ENCODE measurements at regions not wholly inside any gene's neighbourhood (a gene's known extent, or its start where the extent isn't known, plus 50 kb on each side); places are given as distances from the start of the nearest gene placed in this dataset.

GRCh38 chr2:215771241-215771640 lies 242.1 kb downstream of the MREG start:
- Histone ChIP-seq H3K9ac (ENCODE audit: low read depth in 1 of 2, low read length in 2 of 2) (no peak overlapping the region), H3K27ac (ENCODE audit: low read depth in 1 of 2, low read length in 2 of 2) (no peak overlapping the region), H3K4me1 (ENCODE audit: control insufficient read depth in 4 of 4, insufficient read depth in 4 of 4, low read length in 3 of 4) (no peaks in the 10 kb centered on the region), H3K27me3 (ENCODE audit: control insufficient read depth in 4 of 4, insufficient read depth in 4 of 4, low read length in 3 of 4) (no peaks in the 10 kb centered on the region), H3K36me3 (ENCODE audit: control insufficient read depth in 4 of 4, insufficient read depth in 3 of 4, low read depth in 1 of 4, low read length in 3 of 4) (no peaks in the 10 kb centered on the region), H3K4me3 (ENCODE audit: low read depth in 1 of 3, low read length in 3 of 3) (no peak overlapping the region), H3K9me3 (ENCODE audit: control insufficient read depth in 4 of 4, low read length in 3 of 4) (no peaks in the 10 kb centered on the region)
- TF ChIP-seq FOXA2 (IDR thresholded peaks at IDR 0.05) (no peak), FOXA1 (IDR thresholded peaks at IDR 0.05) (no peak), REST (IDR thresholded peaks at IDR 0.05) (no peak), JUND (IDR thresholded peaks at IDR 0.05) (no peak), SP1 (IDR thresholded peaks at IDR 0.05) (no peak), GABPA (IDR thresholded peaks at IDR 0.05 in 1 of 2, conservative IDR thresholded peaks at IDR 0.05 in 1 of 2) (no peak), RXRA (IDR thresholded peaks at IDR 0.05) (no peak), ATF3 (IDR thresholded peaks at IDR 0.05) (no peak), HNF4A (conservative IDR thresholded peaks at IDR 0.05) (no peak), TAF1 (conservative IDR thresholded peaks at IDR 0.05) (no peak), YY1 (IDR thresholded peaks at IDR 0.05) (no peak), ZBTB33 (IDR thresholded peaks at IDR 0.05) (no peak), RAD21 (IDR thresholded peaks at IDR 0.05) (no peak), HNF4G (IDR thresholded peaks at IDR 0.05) (no peak), CTCF (IDR thresholded peaks at IDR 0.05; ENCODE audit: low read depth, low read length, missing input control) (no peak)
- DNase-seq (ENCODE audit: low spot score): no peak
- WGBS: 96% methylated on average over 2 of the region's 2 CpGs

GRCh38 chr2:215770668-215771067 lies 242.7 kb downstream of the MREG start:
- Histone ChIP-seq H3K9ac (ENCODE audit: low read depth in 1 of 2, low read length in 2 of 2) (no peak overlapping the region), H3K27ac (ENCODE audit: low read depth in 1 of 2, low read length in 2 of 2) (no peak overlapping the region), H3K4me3 (ENCODE audit: low read depth in 1 of 3, low read length in 3 of 3) (no peak overlapping the region), H3K4me1 (ENCODE audit: control insufficient read depth in 4 of 4, insufficient read depth in 4 of 4, low read length in 3 of 4) (no peaks in the 10 kb centered on the region), H3K9me3 (ENCODE audit: control insufficient read depth in 4 of 4, low read length in 3 of 4) (no peaks in the 10 kb centered on the region), H3K27me3 (ENCODE audit: control insufficient read depth in 4 of 4, insufficient read depth in 4 of 4, low read length in 3 of 4) (no peaks in the 10 kb centered on the region), H3K36me3 (ENCODE audit: control insufficient read depth in 4 of 4, insufficient read depth in 3 of 4, low read depth in 1 of 4, low read length in 3 of 4) (no peaks in the 10 kb centered on the region)
- WGBS: 95% methylated on average over 4 of the region's 4 CpGs
- no peak for TF ChIP-seq SP1 (IDR thresholded peaks at IDR 0.05)
- TF ChIP-seq REST (IDR thresholded peaks at IDR 0.05): no peak
- DNase-seq (ENCODE audit: low spot score): no peak

Data from liver (tissue), 8 donors.